Panc1 (cell line): ENCODE measurements at regions not wholly inside any gene's neighbourhood (a gene's known extent, or its start where the extent isn't known, plus 50 kb on each side); places are given as distances from the start of the nearest gene placed in this dataset.

ENCODE experiments used
- CTCF ChIP-seq: fragments of 450-650 bp; IDR thresholded peaks from 2 replicates; pipeline ENCODE4 v1.5.1; 2017; ENCODE audit warnings: mild to moderate bottlenecking
- TCF7L2 ChIP-seq: IDR thresholded peaks from 2 replicates; pipeline ENCODE4 v1.6.1; 2011; ENCODE audit warnings: mild to moderate bottlenecking, low read depth, low read length, inconsistent platforms

- TF ChIP-seq CTCF (no peak), TCF7L2 (no peak)
Measured at GRCh38 chr18:38052879-38053590, 487.4 kb upstream of the CELF4 start.
